Uterus (tissue), 2 donors: ENCODE measurements at regions not wholly inside any gene's neighbourhood (a gene's known extent, or its start where the extent isn't known, plus 50 kb on each side); places are given as distances from the start of the nearest gene placed in this dataset.

Experiments used
- POLR2A ChIP-seq, 2 donors: fragments of 450-650 bp; IDR thresholded peaks; one replicate each; pipeline ENCODE4 v1.6.1; 2016; ENCODE audit warnings: antibody characterized with exemption in 2 of 2, mild to moderate bottlenecking in 1 of 2, moderate library complexity in 1 of 2
- TF ChIP-seq, protein P1 (sequence below), 4 experiments: fragments of 200-600 bp in 2 of 4; fragments of 450-650 bp in 2 of 4; sonication (generic) in 2 of 4; IDR thresholded peaks; one replicate each; pipeline ENCODE4 v1.5.1; 2016 to 2019; ENCODE audit warnings: antibody characterized with exemption in 4 of 4, mild to moderate bottlenecking in 2 of 4, moderate library complexity in 1 of 4

DNA sequence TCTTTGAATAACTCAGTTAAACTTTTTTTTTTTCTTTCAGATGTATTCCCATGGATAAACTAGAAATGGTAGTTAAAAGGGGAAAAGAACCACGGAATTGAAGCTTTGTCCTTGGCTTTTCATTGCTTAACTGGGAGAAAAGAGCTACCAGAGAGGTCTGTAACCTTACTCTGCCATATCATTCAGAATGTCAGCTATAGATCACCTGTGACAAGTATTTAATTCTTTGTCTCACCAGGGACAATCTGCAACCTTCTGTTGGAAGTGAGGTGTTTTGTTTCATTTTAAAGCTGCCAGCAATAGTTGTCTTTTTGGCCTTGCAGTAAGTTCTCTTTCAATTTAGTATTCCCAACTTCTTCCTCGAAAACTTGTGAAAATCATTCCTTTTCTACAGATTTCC, 618.4 kb downstream of the FRK start:
- no peak for TF ChIP-seq POLR2A (IDR thresholded peaks at IDR 0.05)
- TF ChIP-seq, protein P1, sequence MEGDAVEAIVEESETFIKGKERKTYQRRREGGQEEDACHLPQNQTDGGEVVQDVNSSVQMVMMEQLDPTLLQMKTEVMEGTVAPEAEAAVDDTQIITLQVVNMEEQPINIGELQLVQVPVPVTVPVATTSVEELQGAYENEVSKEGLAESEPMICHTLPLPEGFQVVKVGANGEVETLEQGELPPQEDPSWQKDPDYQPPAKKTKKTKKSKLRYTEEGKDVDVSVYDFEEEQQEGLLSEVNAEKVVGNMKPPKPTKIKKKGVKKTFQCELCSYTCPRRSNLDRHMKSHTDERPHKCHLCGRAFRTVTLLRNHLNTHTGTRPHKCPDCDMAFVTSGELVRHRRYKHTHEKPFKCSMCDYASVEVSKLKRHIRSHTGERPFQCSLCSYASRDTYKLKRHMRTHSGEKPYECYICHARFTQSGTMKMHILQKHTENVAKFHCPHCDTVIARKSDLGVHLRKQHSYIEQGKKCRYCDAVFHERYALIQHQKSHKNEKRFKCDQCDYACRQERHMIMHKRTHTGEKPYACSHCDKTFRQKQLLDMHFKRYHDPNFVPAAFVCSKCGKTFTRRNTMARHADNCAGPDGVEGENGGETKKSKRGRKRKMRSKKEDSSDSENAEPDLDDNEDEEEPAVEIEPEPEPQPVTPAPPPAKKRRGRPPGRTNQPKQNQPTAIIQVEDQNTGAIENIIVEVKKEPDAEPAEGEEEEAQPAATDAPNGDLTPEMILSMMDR (IDR thresholded peaks at IDR 0.05): no peak
